Activated CD8-positive, alpha-beta memory T cell treated with anti-CD3 and anti-CD28 coated beads, Interleukin-2, amount 50 U/mL, for 1 hour (primary cell): ENCODE measurements at regions not wholly inside any gene's neighbourhood (a gene's known extent, or its start where the extent isn't known, plus 50 kb on each side); places are given as distances from the start of the nearest gene placed in this dataset.

Experiments used
- DNase-seq: peaks from one replicate; pipeline ENCODE4 v3.0.0-alpha.2; 2020; ENCODE audit errors: extremely low read depth

GRCh38 chrX:39171686-39172085 lies 370.4 kb downstream of the MID1IP1 start:
- no peak for DNase-seq

DNA sequence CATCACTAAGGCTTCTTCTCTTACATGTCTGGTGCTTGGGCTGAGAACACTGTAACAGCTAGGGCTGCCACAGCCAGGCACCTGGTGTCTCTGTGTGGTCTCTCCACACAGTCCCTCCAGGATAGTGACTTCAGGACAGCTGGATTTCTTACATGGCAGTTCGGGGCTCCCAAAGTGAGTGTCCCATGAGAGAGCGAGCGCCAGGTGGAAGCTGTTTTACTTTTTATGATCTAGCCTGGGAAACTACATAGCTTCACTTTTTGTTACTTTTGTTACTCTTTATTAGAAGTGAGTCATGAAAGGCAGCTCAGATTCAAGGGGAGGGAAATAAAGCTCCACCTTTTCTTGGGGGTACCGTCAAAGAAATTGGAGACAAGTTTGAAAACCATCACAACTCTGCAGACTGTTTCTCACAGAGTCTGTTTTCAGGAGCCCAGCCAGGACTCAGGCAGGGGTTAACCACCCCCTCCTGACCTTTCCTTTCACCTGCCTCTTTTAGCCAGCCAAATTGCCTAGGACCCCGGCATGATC lies 373.0 kb downstream of the MID1IP1 start:
- DNase-seq: no peak

DNA sequence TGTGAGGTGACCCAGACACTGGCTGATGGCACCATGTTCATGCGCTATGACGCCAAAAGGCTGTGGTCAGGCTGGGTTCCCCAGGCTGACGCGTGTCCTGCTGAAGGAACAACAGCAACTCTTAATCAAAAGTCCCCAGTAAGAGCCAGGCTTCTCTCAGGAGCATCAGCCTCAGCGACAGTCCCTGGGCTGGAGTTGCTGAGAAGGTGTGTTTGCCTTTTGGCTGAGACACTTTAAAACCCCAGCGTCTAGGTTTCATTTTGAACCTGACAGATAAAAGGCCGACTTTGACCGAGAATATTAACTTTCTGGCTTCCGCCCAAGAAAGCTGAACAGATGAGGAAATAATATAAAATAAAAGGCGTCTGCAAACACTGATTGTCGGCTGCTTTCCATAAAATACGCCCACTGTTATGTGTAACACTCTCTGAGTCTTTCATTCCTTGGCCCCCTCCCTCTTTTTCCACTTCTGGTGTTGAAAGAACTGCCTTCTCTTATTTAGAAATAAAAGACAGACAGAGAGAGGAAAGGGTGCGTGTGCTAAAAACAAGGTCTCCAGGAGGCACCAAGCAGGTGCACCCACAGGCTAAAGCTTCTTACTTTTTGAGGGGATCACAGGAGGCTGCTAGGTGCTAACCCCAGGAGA lies 373.6 kb downstream of the MID1IP1 start:
- no peak for DNase-seq

DNA sequence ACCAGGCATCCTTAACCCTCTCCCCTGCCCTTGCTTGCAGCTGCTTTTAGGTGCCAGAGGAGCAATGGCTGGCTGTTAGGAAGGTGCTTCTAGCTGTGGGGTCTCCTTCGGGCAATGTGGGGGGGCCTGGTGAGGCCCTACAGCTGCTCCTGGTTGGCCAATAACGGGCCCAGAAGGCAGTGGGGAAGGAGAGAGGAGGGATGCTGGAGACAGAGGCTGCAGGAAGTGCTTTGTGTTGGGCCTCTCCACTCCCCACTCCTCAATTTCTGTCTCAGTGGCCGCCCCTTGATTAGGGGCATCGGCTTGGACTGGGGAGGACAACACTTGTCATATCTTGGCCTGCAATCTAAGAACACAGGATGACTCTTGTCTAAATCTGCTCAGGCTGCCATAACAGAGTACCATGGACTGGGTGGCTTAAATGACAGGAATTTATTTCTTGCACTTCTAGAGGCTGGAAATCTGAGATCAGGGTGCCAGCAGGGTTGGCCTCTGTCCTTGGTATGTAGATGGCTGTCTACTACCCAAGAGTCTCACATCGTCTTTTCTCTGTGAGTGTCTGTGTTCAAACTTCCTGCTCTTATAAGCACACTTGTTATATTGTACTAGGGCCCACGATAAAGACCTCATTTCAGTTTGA lies 374.3 kb downstream of the MID1IP1 start:
- no peak for DNase-seq

DNA sequence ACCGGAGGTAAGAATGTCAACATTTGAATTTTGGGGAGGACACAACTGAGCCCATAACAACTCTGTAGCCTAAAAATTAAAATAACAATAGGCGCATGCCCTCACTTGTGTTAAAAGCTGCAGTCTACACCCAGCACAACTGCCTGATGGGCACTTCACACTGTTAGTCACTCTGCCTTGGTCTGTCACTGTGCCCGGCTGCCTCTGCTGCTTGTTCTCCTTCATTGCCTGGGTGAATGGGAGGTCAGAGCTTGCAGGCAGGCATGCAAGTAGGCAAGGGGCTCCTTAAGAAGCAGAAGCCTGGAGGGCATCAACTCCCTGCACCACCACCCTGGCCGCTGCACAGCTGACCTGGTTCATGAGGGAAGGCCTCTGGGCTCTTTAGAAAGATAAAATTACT lies 374.8 kb downstream of the MID1IP1 start:
- DNase-seq: no peak

GRCh38 chrX:39189431-39189830 lies 388.2 kb downstream of the MID1IP1 start:
- no peak for DNase-seq

DNA sequence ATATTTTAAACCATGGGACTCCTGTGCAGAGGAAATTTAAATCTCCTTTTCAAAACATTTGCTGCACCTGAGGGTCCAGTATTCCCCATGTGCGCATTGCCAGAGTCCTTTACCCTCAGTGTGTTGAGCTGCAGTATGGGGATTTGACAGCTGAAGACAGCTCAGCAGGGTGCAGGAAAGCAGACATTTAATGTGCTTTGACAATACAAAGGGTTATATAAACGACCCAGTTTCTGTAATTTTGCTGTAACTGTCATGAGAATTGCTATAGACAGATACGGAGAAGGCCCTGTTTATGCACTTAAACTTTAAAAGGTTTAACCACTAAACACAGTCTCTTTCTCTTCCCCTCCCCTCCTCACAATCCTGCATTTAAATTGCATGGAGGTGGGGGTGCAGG lies 393.4 kb downstream of the MID1IP1 start:
- DNase-seq: no peak

- DNase-seq: no peak
These were observed 393.9 kb downstream of the MID1IP1 start for GRCh38 chrX:39195156-39195555.

GRCh38 chrX:39196192-39197102 lies 395.2 kb downstream of the MID1IP1 start:
- no peak for DNase-seq

- DNase-seq: no peak
These were observed 398.2 kb downstream of the MID1IP1 start for GRCh38 chrX:39199429-39199828.

GRCh38 chrX:39201305-39201990 lies 400.2 kb downstream of the MID1IP1 start:
- DNase-seq: no peak

DNA sequence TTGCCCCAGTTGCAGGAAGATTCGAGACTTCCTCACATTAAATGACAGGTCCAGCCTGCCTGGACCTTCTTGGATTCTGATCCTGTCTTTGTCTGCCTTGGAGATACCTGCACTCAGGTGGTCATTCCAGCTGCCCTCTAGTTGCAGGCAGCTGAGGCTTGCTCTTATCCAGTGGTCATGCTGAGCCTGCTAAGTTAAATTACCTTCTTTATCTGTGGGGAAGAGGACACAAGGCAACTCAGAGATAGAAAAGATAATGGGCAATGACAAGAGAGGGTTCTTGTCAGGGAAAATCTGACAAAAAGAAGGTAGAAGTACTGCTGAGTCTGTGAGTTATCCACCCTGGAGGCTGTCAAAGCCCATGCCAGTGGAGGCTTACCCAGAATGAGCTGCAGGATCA lies 401.4 kb downstream of the MID1IP1 start:
- no peak for DNase-seq

- DNase-seq: no peak
These were observed 402.2 kb downstream of the MID1IP1 start for GRCh38 chrX:39203427-39203826.

DNA sequence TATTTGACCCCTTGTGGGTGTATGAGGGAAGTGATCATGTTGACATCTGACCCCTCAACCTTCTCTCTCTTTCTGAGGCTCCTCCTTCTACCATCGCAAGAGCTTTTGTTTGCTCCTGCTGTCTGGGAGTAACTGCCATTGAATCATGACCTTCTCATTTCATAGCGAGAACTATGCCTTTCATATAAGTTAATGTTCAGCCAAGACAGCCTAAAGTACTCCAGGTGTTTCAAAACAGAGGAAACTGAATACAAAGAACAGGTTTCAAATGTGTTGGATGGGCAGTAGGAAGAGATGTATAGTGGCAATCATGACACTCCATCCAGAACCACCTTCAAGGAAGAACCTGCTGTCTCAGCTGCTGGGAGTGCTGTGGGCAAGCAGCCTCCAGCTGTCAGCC lies 403.1 kb downstream of the MID1IP1 start:
- DNase-seq: no peak

- no peak for DNase-seq
These were observed 403.7 kb downstream of the MID1IP1 start for GRCh38 chrX:39204945-39205344.

GRCh38 chrX:39205467-39205866 lies 404.2 kb downstream of the MID1IP1 start:
- no peak for DNase-seq

DNA sequence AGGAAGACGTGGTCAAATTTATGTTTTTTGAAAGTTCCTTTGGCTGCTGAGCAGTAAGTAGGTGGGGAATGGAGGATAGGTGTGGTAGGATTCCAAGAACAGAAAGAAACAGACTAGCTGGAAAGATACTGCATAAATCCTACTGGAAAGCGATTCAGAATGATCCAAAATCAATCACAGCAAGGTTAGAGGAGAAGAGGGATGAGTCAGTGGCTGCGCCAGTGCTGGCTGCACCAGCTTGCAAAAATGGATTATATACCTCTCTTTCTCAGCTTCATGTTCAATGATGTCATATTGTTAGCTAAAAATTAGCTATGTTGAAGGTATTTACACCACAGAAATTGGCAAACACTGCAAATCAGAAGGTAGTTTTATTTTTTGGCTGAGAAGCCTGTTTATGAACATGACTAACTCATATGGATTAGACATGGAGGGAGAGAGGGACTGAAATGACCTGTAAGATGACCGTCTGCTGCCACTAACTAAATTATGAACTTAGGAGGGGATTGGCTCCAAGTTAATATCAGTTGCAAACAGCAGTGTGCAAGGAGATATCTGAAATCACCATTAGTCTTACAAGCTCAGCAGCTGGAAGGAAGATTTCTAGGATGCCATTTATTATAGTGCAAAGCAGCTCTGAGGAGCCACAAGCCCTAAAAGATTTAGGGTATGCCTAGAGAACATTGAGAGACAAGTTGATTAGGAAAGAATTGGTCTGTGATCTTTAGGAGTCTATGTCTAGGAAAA lies 405.3 kb downstream of the MID1IP1 start:
- DNase-seq: no peak

DNA sequence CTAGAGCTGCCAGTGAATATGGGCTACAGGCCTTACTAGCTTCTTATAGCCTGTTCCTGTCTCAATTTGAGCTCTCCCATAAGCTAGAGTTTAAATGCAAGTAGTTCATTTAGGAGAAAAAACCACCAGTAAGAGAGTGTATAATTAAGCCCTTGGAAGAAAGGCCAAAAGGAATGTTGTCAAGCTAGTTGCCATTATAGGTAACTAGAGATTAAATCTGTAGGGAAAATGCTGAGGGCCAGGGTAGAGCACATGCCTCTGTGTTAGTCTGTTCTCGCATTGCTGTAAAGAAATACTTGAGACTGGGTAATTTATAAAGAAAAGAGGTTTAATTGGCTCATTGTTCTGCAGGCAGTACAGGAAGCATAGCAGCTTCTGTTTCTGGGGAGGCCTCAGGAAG lies 410.2 kb downstream of the MID1IP1 start:
- DNase-seq: no peak

DNA sequence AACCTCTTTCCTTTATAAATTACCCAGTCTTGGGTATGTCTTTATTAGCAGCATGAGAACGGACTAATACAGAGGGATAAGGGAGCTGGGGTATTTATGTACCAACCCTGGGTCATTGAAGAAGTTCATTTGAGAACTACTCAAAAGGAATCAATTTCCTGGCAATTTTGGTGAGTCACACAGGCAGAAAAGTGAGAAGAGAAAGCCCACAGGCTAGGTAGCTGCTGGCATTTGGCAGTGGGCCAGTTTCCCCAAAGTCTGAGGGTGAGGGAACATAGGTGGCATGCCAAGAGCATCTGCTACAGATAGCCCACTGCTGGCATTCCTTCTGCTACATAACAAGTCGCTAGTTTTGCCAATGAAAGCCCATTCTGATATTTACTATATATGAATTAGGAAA lies 411.2 kb downstream of the MID1IP1 start:
- DNase-seq: no peak

DNA sequence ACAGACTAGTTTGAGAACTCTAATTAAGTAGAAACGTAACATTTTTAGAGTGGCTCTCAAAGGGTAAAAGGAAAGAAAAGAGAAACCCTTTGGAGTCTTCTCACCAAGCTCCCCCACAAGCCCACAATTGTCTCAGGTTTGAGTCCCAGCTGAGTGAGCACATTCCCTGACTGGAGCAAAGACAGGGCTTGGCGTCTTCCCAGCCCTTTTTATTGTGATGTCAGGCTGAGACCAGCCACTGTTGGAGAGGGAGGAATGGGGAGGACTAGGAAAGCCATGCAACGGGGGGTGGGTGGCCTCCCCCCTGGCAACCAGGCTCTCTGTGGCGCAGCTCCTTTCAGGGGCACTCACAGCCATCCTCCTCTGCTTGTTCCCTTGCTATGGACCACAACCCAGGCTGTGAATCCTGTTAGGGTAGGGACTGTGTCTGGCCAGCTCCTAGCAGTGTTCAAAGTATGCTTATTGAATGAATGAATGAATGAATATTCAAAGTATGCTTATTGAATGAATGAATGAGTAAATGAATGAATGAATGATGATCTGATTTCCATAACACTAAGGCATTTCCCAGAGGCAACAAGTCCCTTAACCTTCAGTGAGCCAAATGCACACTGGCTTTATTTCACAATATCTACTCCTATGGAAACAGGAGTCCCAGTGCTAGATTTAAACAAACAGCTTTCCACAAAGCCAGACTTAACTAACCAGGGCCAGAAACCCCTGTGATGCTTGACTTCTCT lies 413.3 kb downstream of the MID1IP1 start:
- no peak for DNase-seq

GRCh38 chrX:39220952-39221351 lies 419.7 kb downstream of the MID1IP1 start:
- no peak for DNase-seq
